A549 (cell line): ENCODE measurements at regions not wholly inside any gene's neighbourhood (a gene's known extent, or its start where the extent isn't known, plus 50 kb on each side); places are given as distances from the start of the nearest gene placed in this dataset.

Experiments
- ATAC-seq, 2 experiments: fragments of 200-7000 bp in 1 of 2; fragments of >200 bp in 1 of 2; cut with Nextera tagmentation in 1 of 2; cut with Tn5 transposase in 1 of 2; 3 replicates each; pipeline versions ENCODE4 v1.8.0 to v1.9.1; 2018 to 2020; ENCODE audit warnings: mild to moderate bottlenecking in 1 of 2, moderate library complexity in 1 of 2
- CTCF ChIA-PET: fragments of 300-600 bp; sonication (Branson Sonifier 250); formaldehyde crosslinking; extraction: SDS; loops from one replicate; lab custom pipeline; 2021; ENCODE audit warnings: antibody characterized with exemption, inconsistent platforms; lab: Yijun Ruan, JAX
- POLR2A ChIA-PET: fragments of 350-600 bp; formaldehyde crosslinking; extraction: SDS; loops from one replicate; lab custom pipeline; 2021; ENCODE audit warnings: antibody characterized with exemption, inconsistent platforms; lab: Yijun Ruan, JAX
- DNase-seq, 2 experiments: peaks; one replicate each; pipeline versions ENCODE4 v3.0.0 to v3.0.0-alpha.2; 2011 to 2016; ENCODE audit warnings: low read depth in 1 of 2, low spot score in 1 of 2
- FAIRE-seq: peaks from 2 replicates; lab custom pipeline; 2011; peaks lifted over from hg19 to GRCh38; lab: Jason Lieb, UNC
- H3K27ac ChIP-seq, 2 experiments: fragments of >200 bp; sonication (Bioruptor Twin); formaldehyde crosslinking; 3 replicates each; pipeline ENCODE4 v1.5.1; 2016 to 2017
- H3K4me1 ChIP-seq: fragments of >200 bp; sonication (Bioruptor Twin); formaldehyde crosslinking; 3 replicates; pipeline ENCODE4 v1.6.1; 2016
- H3K4me2 ChIP-seq: fragments of >200 bp; sonication (Bioruptor Twin); formaldehyde crosslinking; 3 replicates; pipeline ENCODE4 v1.6.1; 2016
- H3K4me3 ChIP-seq: fragments of >200 bp; sonication (Bioruptor Twin); formaldehyde crosslinking; 3 replicates; pipeline ENCODE4 v1.5.1; 2016
- H3K9me3 ChIP-seq: fragments of >200 bp; sonication (Bioruptor Twin); formaldehyde crosslinking; 3 replicates; pipeline ENCODE4 v1.6.1; 2016
- BHLHE40 ChIP-seq: IDR thresholded peaks from 2 replicates; pipeline ENCODE4 v1.6.1; 2012; ENCODE audit warnings: low read depth, low read length, inconsistent platforms
- CHD2 ChIP-seq: fragments of 150-350 bp; IDR thresholded peaks from 2 replicates; pipeline ENCODE4 v1.6.1; 2014; ENCODE audit warnings: low read length; ENCODE audit not compliant: partially characterized antibody
- CHD4 ChIP-seq: fragments of 200-600 bp; sonication (generic); IDR thresholded peaks from 2 replicates; pipeline ENCODE4 v1.6.1; 2016; ENCODE audit warnings: antibody characterized with exemption, mild to moderate bottlenecking, borderline replicate concordance
- CTCF ChIP-seq: fragments of >200 bp; sonication (Bioruptor Twin); formaldehyde crosslinking; IDR thresholded peaks from 3 replicates; pipeline ENCODE4 v1.5.1; 2016
- E2F6 ChIP-seq: IDR thresholded peaks from 2 replicates; pipeline ENCODE4 v1.6.1; 2012; ENCODE audit warnings: low read depth, borderline replicate concordance
- ELK1 ChIP-seq: fragments of 150-350 bp; IDR thresholded peaks from 2 replicates; pipeline ENCODE4 v1.6.1; 2014; ENCODE audit warnings: low read depth, mild to moderate bottlenecking, low read length
- EP300 ChIP-seq, 2 experiments: fragments of >200 bp; sonication (Bioruptor Twin); formaldehyde crosslinking; IDR thresholded peaks; 2 replicates in 1 of 2; 3 replicates in 1 of 2; pipeline ENCODE4 v1.6.1; 2016 to 2017
- GATA3 ChIP-seq: IDR thresholded peaks from 2 replicates; pipeline ENCODE4 v1.6.1; 2012; ENCODE audit warnings: borderline replicate concordance
- HDAC2 ChIP-seq: fragments of 200-600 bp; sonication (generic); IDR thresholded peaks from 2 replicates; pipeline ENCODE4 v1.6.1; 2016
- HES2 ChIP-seq: fragments of >200 bp; sonication (Bioruptor Twin); formaldehyde crosslinking; IDR thresholded peaks from 2 replicates; pipeline ENCODE4 v1.6.1; 2016
- HOXA7 ChIP-seq: fragments of 250-450 bp; sonication (Bioruptor Pico); IDR thresholded peaks from 2 replicates; pipeline ENCODE4 v1.5.0; 2020; ENCODE audit warnings: mild to moderate bottlenecking, moderate library complexity
- HOXB13 ChIP-seq: fragments of 250-450 bp; sonication (Bioruptor Pico); IDR thresholded peaks from 2 replicates; pipeline ENCODE4 v1.5.0; 2020; ENCODE audit warnings: low read depth, mild to moderate bottlenecking, moderate library complexity
- JUN ChIP-seq, 2 experiments: fragments of >200 bp; sonication (Bioruptor Twin); formaldehyde crosslinking; IDR thresholded peaks; 2 replicates in 1 of 2; 3 replicates in 1 of 2; pipeline ENCODE4 v1.6.1; 2016 to 2017
- KDM5A ChIP-seq: fragments of 200-600 bp; sonication (generic); IDR thresholded peaks from 2 replicates; pipeline ENCODE4 v1.6.1; 2016; ENCODE audit warnings: antibody characterized with exemption, mild to moderate bottlenecking
- MAFK ChIP-seq: fragments of 450-650 bp; IDR thresholded peaks from 2 replicates; pipeline ENCODE4 v1.6.1; 2014; ENCODE audit not compliant: partially characterized antibody
- MYC ChIP-seq: IDR thresholded peaks from 2 replicates; pipeline ENCODE4 v1.6.1; 2012; ENCODE audit warnings: mild to moderate bottlenecking, inconsistent platforms, low read length, improper control_type of control experiment, borderline replicate concordance
- POLR2AphosphoS2 ChIP-seq: conservative IDR thresholded peaks from 2 replicates; pipeline ENCODE4 v1.6.1; 2012; ENCODE audit warnings: low read length, improper control_type of control experiment, inconsistent platforms
- RAD21 ChIP-seq, 2 experiments: fragments of >200 bp in 1 of 2; sonication (Bioruptor Twin) in 1 of 2; formaldehyde crosslinking in 1 of 2; IDR thresholded peaks in 1 of 2; conservative IDR thresholded peaks in 1 of 2; 2 replicates in 1 of 2; 3 replicates in 1 of 2; pipeline ENCODE4 v1.6.1; 2012 to 2018; ENCODE audit warnings: inconsistent platforms in 1 of 2
- REST ChIP-seq: fragments of 200-600 bp; sonication (generic); IDR thresholded peaks from 2 replicates; pipeline ENCODE4 v1.6.1; 2016; ENCODE audit warnings: antibody characterized with exemption, mild to moderate bottlenecking, moderate library complexity
- USF2 ChIP-seq: fragments of 450-650 bp; IDR thresholded peaks from 2 replicates; pipeline ENCODE4 v1.6.1; 2014; ENCODE audit warnings: antibody characterized with exemption
- ZC3H11A ChIP-seq: fragments of 450-650 bp; IDR thresholded peaks from 2 replicates; pipeline ENCODE4 v1.6.1; 2014; ENCODE audit warnings: antibody characterized with exemption, mild to moderate bottlenecking
- ZNF302 ChIP-seq: fragments of 250-450 bp; sonication (Bioruptor Pico); IDR thresholded peaks from 2 replicates; pipeline ENCODE4 v1.9.0; 2021; ENCODE audit warnings: inconsistent platforms, mild to moderate bottlenecking, moderate library complexity
- WGBS: methylation state at CpG from one replicate; pipeline ENCODE4 v1.1.6; 2017; ENCODE audit errors: missing lambda C conversion rate; 5-methylcytosine and 5-hydroxymethylcytosine counted together

- no peak for ATAC-seq
- ChIA-PET POLR2A (no interaction called here), CTCF (no interaction called here)
Measured at GRCh38 chr2:134014196-134014960, 239.5 kb upstream of the MGAT5 start.

GRCh38 chr2:134019871-134020270, 234.0 kb upstream of the MGAT5 start:
- WGBS, result 48% methylated on average over 2 of the region's 2 CpGs
- no peak for TF ChIP-seq CTCF
- no peak for TF ChIP-seq RAD21 (conservative IDR thresholded peaks at IDR 0.05 in 1 of 2, IDR thresholded peaks at IDR 0.05 in 1 of 2)
- TF ChIP-seq HDAC2, result no peak
- no peak for TF ChIP-seq CHD2
- TF ChIP-seq REST, result no peak
- TF ChIP-seq HOXB13, result no peak
- TF ChIP-seq EP300 (IDR thresholded peaks at IDR 0.05), result no peak
- no peak for TF ChIP-seq HES2
- no peak for TF ChIP-seq HOXA7
- no peak for TF ChIP-seq ZNF302 (CRISPR knock-in tag)
- no peak for TF ChIP-seq USF2
- TF ChIP-seq JUN (IDR thresholded peaks at IDR 0.05), result no peak
- TF ChIP-seq POLR2AphosphoS2, result no peak
- TF ChIP-seq CHD4, result no peak
- no peak for TF ChIP-seq MYC
- TF ChIP-seq ZC3H11A, result no peak
- no peak for TF ChIP-seq GATA3
- H3K4me3 ChIP-seq, result no peak overlapping the region
- no peaks in the 10 kb centered on the region for H3K4me1 ChIP-seq
- DNase-seq (no peak), ATAC-seq (no peak), FAIRE-seq (no peak)
- H3K4me2 ChIP-seq, result no peak overlapping the region
- ChIA-PET CTCF (no interaction called here), POLR2A (no interaction called here)
- H3K9me3 ChIP-seq, result no peaks in the 10 kb centered on the region
- H3K27ac ChIP-seq, result no peak overlapping the region

More at GRCh38 chr2:134014196-134014960, 239.5 kb upstream of the MGAT5 start:
- TF ChIP-seq KDM5A (no peak), E2F6 (no peak), MAFK (no peak), ELK1 (no peak), BHLHE40 (no peak)
- H3K4me1 ChIP-seq, result no peaks in the 10 kb centered on the region
- 18% methylated on average over 3 of the region's 3 CpGs for WGBS
- H3K27ac ChIP-seq, result no peak overlapping the region
- DNase-seq (no peak), FAIRE-seq (no peak)
- H3K4me2 ChIP-seq, result no peak overlapping the region
- no peak overlapping the region for H3K4me3 ChIP-seq
- no peaks in the 10 kb centered on the region for H3K9me3 ChIP-seq
